Epidermal melanocyte (primary cell): ENCODE measurements at regions not wholly inside any gene's neighbourhood (a gene's known extent, or its start where the extent isn't known, plus 50 kb on each side); places are given as distances from the start of the nearest gene placed in this dataset.
"Not testable (repeated sequence)": the region's sequence is repeated elsewhere in the genome, so short reads cannot be mapped to it uniquely, and the experiment has no call there.

Source experiments
- DNase-seq: peaks from one replicate; pipeline ENCODE4 v3.0.0; 2011; ENCODE audit warnings: low spot score; ENCODE audit not compliant: insufficient read length

GRCh38 chr10:35813219-35813618 is 171.1 kb upstream of the FZD8 start:
- DNase-seq: no peak

- DNase-seq: no peak
Measured at GRCh38 chr10:35808344-35808743, 166.2 kb upstream of the FZD8 start.

GRCh38 chr10:35803046-35803445 is 160.9 kb upstream of the FZD8 start:
- DNase-seq: no peak

- DNase-seq: no peak
Measured at GRCh38 chr10:35797187-35797586, 155.1 kb upstream of the FZD8 start.

- DNase-seq: no peak
Measured at GRCh38 chr10:35795131-35795824, 153.2 kb upstream of the FZD8 start.

- DNase-seq: no peak
Measured at GRCh38 chr10:35794703-35795102, 152.6 kb upstream of the FZD8 start.

GRCh38 chr10:35792291-35792690 is 150.2 kb upstream of the FZD8 start:
- no peak for DNase-seq

- DNase-seq: no peak
Measured at GRCh38 chr10:35789996-35790395, 147.9 kb upstream of the FZD8 start.

- DNase-seq: no peak
Measured at GRCh38 chr10:35784751-35785150, 142.7 kb upstream of the FZD8 start.

- no peak for DNase-seq
Measured at GRCh38 chr10:35783305-35783838, 141.3 kb upstream of the FZD8 start.

GRCh38 chr10:35781643-35782035 is 139.5 kb upstream of the FZD8 start:
- DNase-seq: no peak

- DNase-seq: no peak
Measured at GRCh38 chr10:35780970-35781642, 139.0 kb upstream of the FZD8 start.

- no peak for DNase-seq
Measured at GRCh38 chr10:35778306-35778705, 136.2 kb upstream of the FZD8 start.

GRCh38 chr10:35776557-35776956 is 134.5 kb upstream of the FZD8 start:
- DNase-seq: not testable (repeated sequence)

- no peak for DNase-seq
Measured at GRCh38 chr10:35774109-35774508, 132.0 kb upstream of the FZD8 start.

GRCh38 chr10:35770817-35771355 is 128.8 kb upstream of the FZD8 start:
- DNase-seq: no peak

- DNase-seq: no peak
Measured at GRCh38 chr10:35769795-35770194, 127.7 kb upstream of the FZD8 start.

GRCh38 chr10:35768731-35769130 is 126.6 kb upstream of the FZD8 start:
- DNase-seq: no peak

- DNase-seq: no peak
Measured at GRCh38 chr10:35768011-35768410, 125.9 kb upstream of the FZD8 start.

- DNase-seq: no peak
Measured at GRCh38 chr10:35765996-35766395, 123.9 kb upstream of the FZD8 start.

- no peak for DNase-seq
Measured at GRCh38 chr10:35765066-35765527, 123.0 kb upstream of the FZD8 start.

- DNase-seq: no peak
Measured at GRCh38 chr10:35762311-35763030, 120.4 kb upstream of the FZD8 start.
